Effector memory CD4-positive, alpha-beta T cell (primary cell): ENCODE measurements at regions not wholly inside any gene's neighbourhood (a gene's known extent, or its start where the extent isn't known, plus 50 kb on each side); places are given as distances from the start of the nearest gene placed in this dataset.

Source experiments
- DNase-seq, 3 donors: peaks; one replicate each; pipeline ENCODE4 v3.0.0-alpha.2; 2020
- H3K27ac ChIP-seq: 2 replicates; pipeline ENCODE4 v1.7.0; 2013; ENCODE audit warnings: mild to moderate bottlenecking, low read length, moderate library complexity; ENCODE audit not compliant: insufficient read depth, poor library complexity, severe bottlenecking
- H3K27me3 ChIP-seq: replicated peaks from 2 replicates; pipeline ENCODE4 v1.7.0; 2013; ENCODE audit warnings: mild to moderate bottlenecking, low read length; ENCODE audit not compliant: insufficient read depth, control insufficient read depth, poor library complexity, severe bottlenecking
- H3K36me3 ChIP-seq: 2 replicates; pipeline ENCODE4 v1.7.0; 2013; ENCODE audit warnings: mild to moderate bottlenecking, low read length, moderate library complexity; ENCODE audit not compliant: control insufficient read depth, insufficient read depth
- H3K4me1 ChIP-seq: 2 replicates; pipeline ENCODE4 v1.7.0; 2013; ENCODE audit warnings: low read length, mild to moderate bottlenecking; ENCODE audit not compliant: control insufficient read depth, insufficient read depth, poor library complexity, severe bottlenecking
- H3K4me3 ChIP-seq: 2 replicates; pipeline ENCODE4 v1.7.0; 2013; ENCODE audit warnings: low read length, low read depth, mild to moderate bottlenecking; ENCODE audit not compliant: insufficient read depth, poor library complexity, severe bottlenecking
- H3K9me3 ChIP-seq: 2 replicates; pipeline ENCODE4 v1.7.0; 2013; ENCODE audit warnings: mild to moderate bottlenecking, low read length, moderate library complexity; ENCODE audit not compliant: control insufficient read depth

- no peaks in the 10 kb centered on the region for H3K27me3 ChIP-seq
- H3K4me3 ChIP-seq = no peak overlapping the region
- H3K27ac ChIP-seq = no peak overlapping the region
- DNase-seq = no peak
- no peaks in the 10 kb centered on the region for H3K36me3 ChIP-seq
- H3K4me1 ChIP-seq = no peaks in the 10 kb centered on the region
- H3K9me3 ChIP-seq = no peaks in the 10 kb centered on the region
Observed at GRCh38 chr2:126832014-126832413, 66.7 kb upstream of the TEX51 start.

GRCh38 chr2:126832757-126833156, 65.9 kb upstream of the TEX51 start:
- Histone ChIP-seq H3K9me3 (no peaks in the 10 kb centered on the region), H3K27me3 (no peaks in the 10 kb centered on the region), H3K36me3 (no peaks in the 10 kb centered on the region), H3K4me3 (no peak overlapping the region), H3K27ac (no peak overlapping the region), H3K4me1 (no peaks in the 10 kb centered on the region)
- DNase-seq = no peak

GRCh38 chr2:126834006-126834659, 64.6 kb upstream of the TEX51 start:
- Histone ChIP-seq H3K9me3 (no peaks in the 10 kb centered on the region), H3K4me1 (no peaks in the 10 kb centered on the region), H3K36me3 (no peaks in the 10 kb centered on the region), H3K4me3 (no peak overlapping the region), H3K27ac (no peak overlapping the region), H3K27me3 (no peaks in the 10 kb centered on the region)
- DNase-seq = no peak

GRCh38 chr2:126835261-126835660, 63.4 kb upstream of the TEX51 start:
- no peaks in the 10 kb centered on the region for H3K4me1 ChIP-seq
- no peaks in the 10 kb centered on the region for H3K9me3 ChIP-seq
- no peaks in the 10 kb centered on the region for H3K27me3 ChIP-seq
- H3K27ac ChIP-seq = no peak overlapping the region
- no peak for DNase-seq
- no peak overlapping the region for H3K4me3 ChIP-seq
- no peaks in the 10 kb centered on the region for H3K36me3 ChIP-seq

- no peaks in the 10 kb centered on the region for H3K9me3 ChIP-seq
- no peaks in the 10 kb centered on the region for H3K27me3 ChIP-seq
- H3K4me1 ChIP-seq = no peaks in the 10 kb centered on the region
- DNase-seq = no peak
- no peak overlapping the region for H3K4me3 ChIP-seq
- no peak overlapping the region for H3K27ac ChIP-seq
- no peaks in the 10 kb centered on the region for H3K36me3 ChIP-seq
Observed at GRCh38 chr2:126835831-126836230, 62.9 kb upstream of the TEX51 start.

- no peaks in the 10 kb centered on the region for H3K4me1 ChIP-seq
- H3K4me3 ChIP-seq = no peak overlapping the region
- no peaks in the 10 kb centered on the region for H3K9me3 ChIP-seq
- H3K27ac ChIP-seq = no peak overlapping the region
- H3K36me3 ChIP-seq = no peaks in the 10 kb centered on the region
- no peak for DNase-seq
- H3K27me3 ChIP-seq = no peaks in the 10 kb centered on the region
Observed at GRCh38 chr2:126836761-126837679, 61.7 kb upstream of the TEX51 start.

GRCh38 chr2:126837966-126838715, 60.5 kb upstream of the TEX51 start:
- Histone ChIP-seq H3K27me3 (no peaks in the 10 kb centered on the region), H3K36me3 (no peaks in the 10 kb centered on the region), H3K9me3 (no peaks in the 10 kb centered on the region), H3K4me1 (no peaks in the 10 kb centered on the region), H3K4me3 (no peak overlapping the region), H3K27ac (no peak overlapping the region)
- no peak for DNase-seq

GRCh38 chr2:126838716-126838985, 60.0 kb upstream of the TEX51 start:
- Histone ChIP-seq H3K4me1 (no peaks in the 10 kb centered on the region), H3K9me3 (no peaks in the 10 kb centered on the region), H3K36me3 (no peaks in the 10 kb centered on the region), H3K27me3 (no peaks in the 10 kb centered on the region), H3K27ac (no peak overlapping the region), H3K4me3 (no peak overlapping the region)
- no peak for DNase-seq

GRCh38 chr2:126839796-126840195, 58.9 kb upstream of the TEX51 start:
- Histone ChIP-seq H3K4me1 (no peaks in the 10 kb centered on the region), H3K36me3 (no peaks in the 10 kb centered on the region), H3K9me3 (no peaks in the 10 kb centered on the region), H3K27ac (no peak overlapping the region), H3K27me3 (no peaks in the 10 kb centered on the region), H3K4me3 (no peak overlapping the region)
- DNase-seq = no peak

- no peaks in the 10 kb centered on the region for H3K4me1 ChIP-seq
- H3K4me3 ChIP-seq = no peak overlapping the region
- H3K36me3 ChIP-seq = no peaks in the 10 kb centered on the region
- no peaks in the 10 kb centered on the region for H3K27me3 ChIP-seq
- no peak overlapping the region for H3K27ac ChIP-seq
- no peaks in the 10 kb centered on the region for H3K9me3 ChIP-seq
- DNase-seq = no peak
Observed at GRCh38 chr2:126843081-126843480, 55.6 kb upstream of the TEX51 start.
